ENCODE measurements at regions not wholly inside any gene's neighbourhood (a gene's known extent, or its start where the extent isn't known, plus 50 kb on each side); places are given as distances from the start of the nearest gene placed in this dataset. TPM values are rescaled to one million over a fixed set of nuclear protein-coding genes. Genes with fewer than 3 reads are reported as not detected.
A peak's percentile ranks its signal among the peaks of the same experiment; 100 is the strongest.

- DNase-seq (ENCODE audit: low spot score) = no peak
These were observed 74.0 kb downstream of the C3orf85 start for GRCh38 chr3:109210501-109210900.

DNA sequence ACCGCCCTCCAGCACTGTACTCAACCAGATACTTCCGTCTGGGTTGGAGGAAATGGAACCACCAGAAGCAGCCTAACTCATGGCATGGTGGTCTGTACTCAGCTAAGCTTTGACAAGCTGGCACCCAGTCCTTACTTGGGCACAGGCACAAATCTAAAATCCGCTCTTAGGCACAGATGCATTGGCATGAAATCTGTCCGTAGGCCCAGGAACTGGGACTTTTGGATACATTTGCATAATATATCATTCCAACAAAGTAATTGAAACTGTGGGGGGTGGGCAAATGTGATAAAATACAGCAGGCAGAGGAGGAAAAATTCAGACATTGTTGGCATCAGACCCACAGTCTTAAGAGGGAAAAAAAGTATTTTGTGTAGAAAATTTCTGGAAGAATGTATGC, 75.4 kb downstream of the C3orf85 start:
- no peak for DNase-seq (ENCODE audit: low spot score)

- DNase-seq (ENCODE audit: low spot score) = no peak
These were observed 76.8 kb downstream of the C3orf85 start for GRCh38 chr3:109213321-109213720.

DNA sequence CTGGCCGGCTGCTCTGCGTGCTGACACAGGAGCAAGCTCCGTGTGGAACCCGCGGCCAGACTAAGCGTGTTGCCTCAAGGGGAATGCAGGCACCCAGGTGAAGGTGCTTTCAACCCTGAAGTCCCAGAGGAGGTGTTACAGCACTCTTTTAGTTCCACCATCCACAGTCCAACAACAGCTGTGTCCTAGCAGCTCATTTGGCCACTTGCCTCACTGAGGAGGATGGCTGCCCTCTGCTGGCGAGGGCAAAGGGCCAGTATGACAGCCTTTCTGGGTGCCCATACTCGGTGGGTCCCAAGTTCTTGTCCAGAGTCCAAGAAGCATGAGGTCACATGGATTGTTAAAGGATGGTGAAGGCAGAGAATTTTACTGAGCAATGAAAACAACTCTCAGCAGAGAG, 87.8 kb downstream of the C3orf85 start:
- DNase-seq (ENCODE audit: low spot score) = peak; percentile 69

GRCh38 chr3:109225516-109225915, 89.0 kb downstream of the C3orf85 start:
- DNase-seq (ENCODE audit: low spot score) = no peak

GRCh38 chr3:109228391-109229080, 87.8 kb downstream of the DPPA2 start:
- DNase-seq (ENCODE audit: low spot score) = no peak

- no peak for DNase-seq (ENCODE audit: low spot score)
These were observed 87.0 kb downstream of the DPPA2 start for GRCh38 chr3:109229174-109229847.

DNA sequence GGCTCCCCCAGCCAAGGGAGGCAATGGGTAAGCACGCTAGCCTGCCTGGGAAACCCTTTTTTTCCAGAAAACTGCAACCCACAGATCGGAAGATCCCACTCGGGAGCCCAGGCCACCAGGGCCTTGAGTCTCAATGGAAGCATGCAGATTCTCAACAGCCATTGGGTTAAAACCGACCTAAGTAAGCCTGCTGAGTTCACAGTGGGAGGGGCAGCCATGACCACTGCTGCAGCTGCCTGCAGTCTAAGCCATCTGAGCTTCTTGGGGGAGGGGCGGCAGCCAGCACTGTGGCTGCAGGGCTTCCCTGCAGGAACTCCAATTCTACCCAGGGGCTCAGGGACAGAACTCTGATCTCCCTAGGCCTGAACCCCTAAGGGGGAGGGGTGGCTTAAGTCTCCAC, 82.0 kb downstream of the DPPA2 start:
- no peak for DNase-seq (ENCODE audit: low spot score)

- DNase-seq (ENCODE audit: low spot score) = no peak
These were observed 74.7 kb downstream of the DPPA2 start for GRCh38 chr3:109241459-109242186.

DNA sequence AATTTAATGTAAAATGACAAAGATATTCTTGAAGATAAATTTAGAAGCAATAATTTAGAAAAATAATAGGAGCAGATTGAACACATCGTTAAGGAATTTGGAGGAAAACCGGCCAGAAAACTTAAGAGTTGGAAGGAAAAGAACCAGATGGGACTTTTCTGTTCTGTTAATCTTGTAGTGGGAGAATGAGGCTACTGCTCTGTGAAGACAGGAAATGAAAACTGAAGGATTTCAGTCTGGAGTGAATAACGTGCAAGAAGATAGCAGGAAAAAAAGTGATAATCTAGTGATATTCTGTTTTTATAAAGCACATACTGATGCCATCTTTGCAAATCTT, 74.2 kb downstream of the DPPA2 start:
- DNase-seq (ENCODE audit: low spot score) = no peak

Small RNA genes in the stretch of these regions (small RNA-seq; reads per million reads assigned to genes)
- gene RNU6-1236P = not detected
